H9 (cell line): ENCODE measurements at regions not wholly inside any gene's neighbourhood (a gene's known extent, or its start where the extent isn't known, plus 50 kb on each side); places are given as distances from the start of the nearest gene placed in this dataset.

Experiments
- DNase-seq: peaks from one replicate; pipeline ENCODE4 v3.0.0-alpha.2; 2017
- H2AFZ ChIP-seq: one replicate; pipeline ENCODE4 v1.6.1; 2013; ENCODE audit warnings: mild to moderate bottlenecking, low read length, control low read depth, moderate library complexity
- H2AK5ac ChIP-seq: 2 replicates; pipeline ENCODE4 v1.6.1; 2013; ENCODE audit warnings: low read length, control low read depth, mixed read lengths; ENCODE audit not compliant: insufficient read length
- H2BK120ac ChIP-seq: one replicate; pipeline ENCODE4 v1.6.1; 2013; ENCODE audit warnings: low read depth, mild to moderate bottlenecking, low read length, control low read depth, inconsistent platforms; ENCODE audit not compliant: poor library complexity, severe bottlenecking
- H2BK12ac ChIP-seq: 2 replicates; pipeline ENCODE4 v1.6.1; 2013; ENCODE audit warnings: low read length, control low read depth, mixed read lengths, low read depth; ENCODE audit not compliant: insufficient read length
- H2BK15ac ChIP-seq: 2 replicates; pipeline ENCODE4 v1.6.1; 2013; ENCODE audit warnings: low read depth, low read length, control low read depth
- H2BK20ac ChIP-seq: one replicate; pipeline ENCODE4 v1.6.1; 2013; ENCODE audit warnings: low read depth, mild to moderate bottlenecking, low read length, control low read depth, inconsistent platforms; ENCODE audit not compliant: poor library complexity, severe bottlenecking
- H2BK5ac ChIP-seq: 2 replicates; pipeline ENCODE4 v1.6.1; 2013; ENCODE audit warnings: low read length, control low read depth, mixed read lengths; ENCODE audit not compliant: insufficient read length
- H3K14ac ChIP-seq: 2 replicates; pipeline ENCODE4 v1.6.1; 2013; ENCODE audit warnings: low read length, control low read depth; ENCODE audit not compliant: insufficient read depth
- H3K18ac ChIP-seq: 2 replicates; pipeline ENCODE4 v1.6.1; 2013; ENCODE audit warnings: low read depth, mild to moderate bottlenecking, mixed read lengths, low read length, control low read depth; ENCODE audit not compliant: insufficient read length
- H3K23ac ChIP-seq: 2 replicates; pipeline ENCODE4 v1.6.1; 2013; ENCODE audit warnings: low read length, control low read depth, mixed read lengths, low read depth; ENCODE audit not compliant: insufficient read length
- H3K23me2 ChIP-seq: 2 replicates; pipeline ENCODE4 v1.6.1; 2013; ENCODE audit warnings: low read depth, mild to moderate bottlenecking, mixed read lengths, low read length, control low read depth; ENCODE audit not compliant: insufficient read length, poor library complexity, severe bottlenecking
- H3K27ac ChIP-seq: 2 replicates; pipeline ENCODE4 v1.5.1; 2013; ENCODE audit warnings: low read length, control low read depth, mixed read lengths, low read depth; ENCODE audit not compliant: insufficient read length
- H3K27me3 ChIP-seq: 2 replicates; pipeline ENCODE4 v1.6.1; 2013; ENCODE audit warnings: low read length, control low read depth, inconsistent platforms; ENCODE audit not compliant: insufficient read depth
- H3K4ac ChIP-seq: 2 replicates; pipeline ENCODE4 v1.6.1; 2013; ENCODE audit warnings: low read depth, mild to moderate bottlenecking, control low read depth, inconsistent platforms, low read length, moderate library complexity
- H3K4me1 ChIP-seq: 2 replicates; pipeline ENCODE4 v1.6.1; 2013; ENCODE audit warnings: low read length, control low read depth, inconsistent platforms; ENCODE audit not compliant: insufficient read depth
- H3K4me2 ChIP-seq: 2 replicates; pipeline ENCODE4 v1.6.1; 2013; ENCODE audit warnings: low read length, control low read depth, mixed read lengths; ENCODE audit not compliant: insufficient read length, insufficient read depth
- H3K56ac ChIP-seq: 2 replicates; pipeline ENCODE4 v1.6.1; 2013; ENCODE audit warnings: low read depth, mild to moderate bottlenecking, mixed read lengths, low read length, control low read depth; ENCODE audit not compliant: insufficient read length
- H3K79me1 ChIP-seq: 2 replicates; pipeline ENCODE4 v1.6.1; 2013; ENCODE audit warnings: low read depth, mild to moderate bottlenecking, moderate library complexity, low read length, control low read depth, inconsistent platforms; ENCODE audit not compliant: insufficient read depth, poor library complexity, severe bottlenecking
- H3K79me2 ChIP-seq: 2 replicates; pipeline ENCODE4 v1.6.1; 2013; ENCODE audit warnings: low read length, control low read depth, inconsistent platforms; ENCODE audit not compliant: insufficient read depth
- H3K9ac ChIP-seq: 2 replicates; pipeline ENCODE4 v1.6.1; 2013; ENCODE audit warnings: low read length, control low read depth, mixed read lengths; ENCODE audit not compliant: insufficient read length; ENCODE audit errors: extremely low read depth
- H3K9me3 ChIP-seq: one replicate; pipeline ENCODE4 v1.6.1; 2013; ENCODE audit warnings: low read depth, low read length, inconsistent platforms; ENCODE audit not compliant: control insufficient read depth
- H3T11ph ChIP-seq: one replicate; pipeline ENCODE4 v1.6.1; 2013; ENCODE audit warnings: mild to moderate bottlenecking, low read length, control low read depth, inconsistent platforms
- H4K20me1 ChIP-seq: one replicate; pipeline ENCODE4 v1.6.1; 2013; ENCODE audit not compliant: control insufficient read depth, insufficient read length, insufficient read depth
- H4K5ac ChIP-seq: 2 replicates; pipeline ENCODE4 v1.6.1; 2013; ENCODE audit warnings: low read depth, mild to moderate bottlenecking, mixed read lengths, low read length, control low read depth; ENCODE audit not compliant: insufficient read length
- H4K8ac ChIP-seq: replicated peaks from 2 replicates; pipeline ENCODE4 v1.6.1; 2013; ENCODE audit warnings: low read length, control low read depth, mixed read lengths, low read depth; ENCODE audit not compliant: insufficient read length
- H4K91ac ChIP-seq: 2 replicates; pipeline ENCODE4 v1.6.1; 2013; ENCODE audit warnings: low read depth, mild to moderate bottlenecking, moderate library complexity, mixed read lengths, low read length, control low read depth; ENCODE audit not compliant: insufficient read length
- H3K27ac Mint-ChIP-seq, 3 experiments: 2 replicates in 2 of 3; 3 replicates in 1 of 3; pipeline ENCODE4 v1.8.0; 2020 to 2021; ENCODE audit warnings: mixed read lengths in 3 of 3, mild to moderate bottlenecking in 1 of 3, moderate library complexity in 1 of 3
- H3K27me3 Mint-ChIP-seq: 2 replicates; pipeline ENCODE4 v1.8.0; 2021; ENCODE audit warnings: low read depth, mild to moderate bottlenecking, moderate library complexity, mixed read lengths
- H3K36me3 Mint-ChIP-seq, 3 experiments: 2 replicates in 2 of 3; 3 replicates in 1 of 3; pipeline ENCODE4 v1.8.0; 2020 to 2021; ENCODE audit warnings: low read depth in 3 of 3, mixed read lengths in 3 of 3; ENCODE audit not compliant: insufficient read depth in 1 of 3
- H3K4me1 Mint-ChIP-seq, 2 experiments: 2 replicates each; pipeline ENCODE4 v1.8.0; 2020; ENCODE audit warnings: mixed read lengths in 2 of 2
- H3K4me3 Mint-ChIP-seq, 2 experiments: 2 replicates in 1 of 2; 3 replicates in 1 of 2; pipeline ENCODE4 v1.8.0; 2020 to 2021; ENCODE audit warnings: mild to moderate bottlenecking in 2 of 2, mixed read lengths in 2 of 2, moderate library complexity in 1 of 2
- H3K9me3 Mint-ChIP-seq, 2 experiments: 2 replicates in 1 of 2; 3 replicates in 1 of 2; pipeline ENCODE4 v1.8.0; 2020; ENCODE audit warnings: mild to moderate bottlenecking in 2 of 2, mixed read lengths in 2 of 2, moderate library complexity in 1 of 2
- WGBS: extraction: QIAGEN DNeasy Blood & Tissue Kit; methylation state at CpG from one replicate; pipeline ENCODE4 v1.1.7; 2013; ENCODE audit warnings: missing lambda C conversion rate, low lambda C conversion rate, mixed read lengths; ENCODE audit not compliant: insufficient read length; ENCODE audit errors: extremely low coverage; 5-methylcytosine and 5-hydroxymethylcytosine counted together
- TF ChIP-seq, protein P1 (sequence below): fragments of 200-600 bp; sonication (generic); conservative IDR thresholded peaks from 3 replicates; pipeline ENCODE4 v1.8.0; 2021; ENCODE audit warnings: antibody characterized with exemption, mild to moderate bottlenecking

DNA sequence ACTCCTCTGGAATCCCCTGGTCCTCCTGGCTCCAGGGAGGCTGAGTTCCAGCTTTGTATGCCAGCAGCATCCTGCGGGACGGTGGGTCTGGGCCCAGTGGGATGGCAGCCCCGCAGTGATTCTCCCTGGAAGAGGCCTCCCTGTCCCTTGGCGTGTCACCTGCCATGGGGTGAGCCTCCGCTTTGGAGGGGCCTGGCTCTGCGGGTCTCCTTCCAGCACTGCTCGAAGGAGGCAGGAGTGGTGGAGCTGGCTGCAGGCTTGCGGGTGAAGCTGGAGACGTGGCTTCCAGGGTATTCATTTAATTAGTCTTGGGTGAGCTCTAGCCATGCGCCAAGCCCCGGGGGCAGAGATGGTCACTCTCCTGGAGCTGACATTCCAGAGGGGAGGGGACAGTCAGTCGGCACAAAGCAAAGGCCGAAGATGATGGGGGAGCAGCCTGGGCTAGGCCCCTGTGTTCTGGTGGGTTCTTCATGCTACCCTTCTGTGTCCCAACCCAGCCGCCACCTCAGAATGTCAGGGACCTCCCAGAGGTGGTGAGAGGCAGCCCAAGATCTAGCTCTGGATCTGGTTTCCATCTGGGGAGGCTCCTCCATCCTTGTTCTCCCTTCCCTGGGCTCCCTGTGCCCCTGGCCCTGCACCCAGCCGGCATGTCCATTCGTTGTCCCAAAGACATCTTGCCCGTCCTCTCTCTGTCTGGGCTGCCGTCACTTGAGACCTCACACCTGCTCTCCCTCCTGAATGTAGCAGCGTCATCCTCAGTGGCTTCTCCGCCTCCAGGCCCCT lies 1332.5 kb downstream of the BRD1 start:
- peaks cover 10% of the 10 kb centered on the region; the same call in 1 of the 2 replicates for H3K79me2 ChIP-seq
- peak overlapping the region; percentile 17; the same call in 1 of the 2 replicates for H3K14ac ChIP-seq
- H3K56ac ChIP-seq = no peak overlapping the region
- H4K91ac ChIP-seq = no peak overlapping the region
- no peak overlapping the region for H3T11ph ChIP-seq
- no peaks in the 10 kb centered on the region for H3K9me3 ChIP-seq
- H3K27ac Mint-ChIP-seq = no peak overlapping the region
- H2BK120ac ChIP-seq = no peak overlapping the region
- H3K23ac ChIP-seq = no peak overlapping the region
- no CpG with 5 or more reads among the region's 20 CpGs for WGBS
- peaks cover 0 to 10% (median 4%) of the 10 kb centered on the region in 3 experiments; a peak in 2 of 7 replicates for H3K36me3 Mint-ChIP-seq
- H3K79me1 ChIP-seq = peaks cover 3% of the 10 kb centered on the region
- no peak overlapping the region for H2AK5ac ChIP-seq
- H4K5ac ChIP-seq = no peak overlapping the region
- no peak for DNase-seq
- H2AFZ ChIP-seq = no peak overlapping the region
- H3K4me1 Mint-ChIP-seq = peaks cover 45 to 65% of the 10 kb centered on the region in 2 experiments
- H3K4ac ChIP-seq = no peak overlapping the region
- no peaks in the 10 kb centered on the region for H4K20me1 ChIP-seq
- H3K9me3 Mint-ChIP-seq = no peaks in the 10 kb centered on the region
- no peak overlapping the region for H3K4me2 ChIP-seq
- peak overlapping the region; percentile 15; the same call in 1 of the 2 replicates for H2BK15ac ChIP-seq
- H3K27me3 Mint-ChIP-seq = peaks cover 17% of the 10 kb centered on the region
- H2BK20ac ChIP-seq = no peak overlapping the region
- H2BK12ac ChIP-seq = no peak overlapping the region
- no peak overlapping the region for H2BK5ac ChIP-seq
- no peaks in the 10 kb centered on the region for H3K27me3 ChIP-seq
- TF ChIP-seq, protein P1, sequence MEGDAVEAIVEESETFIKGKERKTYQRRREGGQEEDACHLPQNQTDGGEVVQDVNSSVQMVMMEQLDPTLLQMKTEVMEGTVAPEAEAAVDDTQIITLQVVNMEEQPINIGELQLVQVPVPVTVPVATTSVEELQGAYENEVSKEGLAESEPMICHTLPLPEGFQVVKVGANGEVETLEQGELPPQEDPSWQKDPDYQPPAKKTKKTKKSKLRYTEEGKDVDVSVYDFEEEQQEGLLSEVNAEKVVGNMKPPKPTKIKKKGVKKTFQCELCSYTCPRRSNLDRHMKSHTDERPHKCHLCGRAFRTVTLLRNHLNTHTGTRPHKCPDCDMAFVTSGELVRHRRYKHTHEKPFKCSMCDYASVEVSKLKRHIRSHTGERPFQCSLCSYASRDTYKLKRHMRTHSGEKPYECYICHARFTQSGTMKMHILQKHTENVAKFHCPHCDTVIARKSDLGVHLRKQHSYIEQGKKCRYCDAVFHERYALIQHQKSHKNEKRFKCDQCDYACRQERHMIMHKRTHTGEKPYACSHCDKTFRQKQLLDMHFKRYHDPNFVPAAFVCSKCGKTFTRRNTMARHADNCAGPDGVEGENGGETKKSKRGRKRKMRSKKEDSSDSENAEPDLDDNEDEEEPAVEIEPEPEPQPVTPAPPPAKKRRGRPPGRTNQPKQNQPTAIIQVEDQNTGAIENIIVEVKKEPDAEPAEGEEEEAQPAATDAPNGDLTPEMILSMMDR = no peak
- H3K9ac ChIP-seq = no peak overlapping the region
- H4K8ac ChIP-seq = no peak overlapping the region
- H3K27ac ChIP-seq = no peak overlapping the region
- no peak overlapping the region for H3K18ac ChIP-seq
- H3K4me3 Mint-ChIP-seq = no peak overlapping the region
- peaks cover 14% of the 10 kb centered on the region for H3K23me2 ChIP-seq
- peaks cover 7% of the 10 kb centered on the region; the same call in 1 of the 2 replicates for H3K4me1 ChIP-seq
